Stimulated activated CD4-positive, alpha-beta T cell treated with anti-CD3 and anti-CD28 coated beads, Interleukin-2, amount 100 ng/mL, for 24 hours (primary cell): ENCODE measurements at regions not wholly inside any gene's neighbourhood (a gene's known extent, or its start where the extent isn't known, plus 50 kb on each side); places are given as distances from the start of the nearest gene placed in this dataset.
"Not testable (repeated sequence)": the region's sequence is repeated elsewhere in the genome, so short reads cannot be mapped to it uniquely, and the experiment has no call there.

Source experiments
- DNase-seq, 2 donors: peaks; one replicate each; pipeline ENCODE4 v3.0.0-alpha.2; 2020

GRCh38 chr13:31522396-31522795, 216.9 kb upstream of the RXFP2 start:
- DNase-seq, result no peak

GRCh38 chr13:31528176-31528575, 211.2 kb upstream of the RXFP2 start:
- DNase-seq, result no peak

GRCh38 chr13:31528758-31529157, 210.6 kb upstream of the RXFP2 start:
- no peak for DNase-seq

GRCh38 chr13:31530922-31531321, 208.4 kb upstream of the RXFP2 start:
- DNase-seq, result no peak

GRCh38 chr13:31537052-31537451, 202.3 kb upstream of the RXFP2 start:
- no peak for DNase-seq

GRCh38 chr13:31538067-31539042, 201.0 kb upstream of the RXFP2 start:
- no peak for DNase-seq

- DNase-seq, result no peak
Observed at GRCh38 chr13:31540281-31540680, 199.0 kb upstream of the RXFP2 start.

GRCh38 chr13:31543190-31543589, 196.1 kb upstream of the RXFP2 start:
- DNase-seq, result no peak

- DNase-seq, result no peak
Observed at GRCh38 chr13:31545616-31546015, 193.7 kb upstream of the RXFP2 start.

GRCh38 chr13:31556376-31556775, 182.9 kb upstream of the RXFP2 start:
- DNase-seq, result no peak

- DNase-seq, result not testable (repeated sequence)
Observed at GRCh38 chr13:31584221-31584620, 155.1 kb upstream of the RXFP2 start.

- DNase-seq, result no peak
Observed at GRCh38 chr13:31587698-31588266, 151.5 kb upstream of the RXFP2 start.

- no peak for DNase-seq
Observed at GRCh38 chr13:31588316-31588715, 151.0 kb upstream of the RXFP2 start.

- no peak for DNase-seq
Observed at GRCh38 chr13:31588893-31589292, 150.4 kb upstream of the RXFP2 start.

GRCh38 chr13:31591642-31592233, 147.6 kb upstream of the RXFP2 start:
- DNase-seq, result no peak

- DNase-seq, result no peak
Observed at GRCh38 chr13:31594056-31594455, 145.3 kb upstream of the RXFP2 start.

GRCh38 chr13:31595563-31595962, 143.8 kb upstream of the RXFP2 start:
- DNase-seq, result no peak

GRCh38 chr13:31598990-31599389, 140.3 kb upstream of the RXFP2 start:
- DNase-seq, result no peak

- DNase-seq, result no peak
Observed at GRCh38 chr13:31605076-31605860, 134.1 kb upstream of the RXFP2 start.

- DNase-seq, result not testable (repeated sequence)
Observed at GRCh38 chr13:31607531-31607930, 131.8 kb upstream of the RXFP2 start.

GRCh38 chr13:31608780-31609179, 130.5 kb upstream of the RXFP2 start:
- DNase-seq, result not testable (repeated sequence)

GRCh38 chr13:31610270-31610998, 128.9 kb upstream of the RXFP2 start:
- no peak for DNase-seq
